Spleen (tissue), 7 donors: ENCODE measurements at regions not wholly inside any gene's neighbourhood (a gene's known extent, or its start where the extent isn't known, plus 50 kb on each side); places are given as distances from the start of the nearest gene placed in this dataset.
"Not testable (repeated sequence)": the region's sequence is repeated elsewhere in the genome, so short reads cannot be mapped to it uniquely, and the experiment has no call there.

Experiments
- POLR2A ChIP-seq, 3 donors: fragments of 450-650 bp; IDR thresholded peaks; one replicate each; pipeline ENCODE4 v1.5.1; 2017; ENCODE audit warnings: antibody characterized with exemption in 3 of 3, mild to moderate bottlenecking in 1 of 3
- TF ChIP-seq, protein P1 (sequence below), 11 experiments: fragments of 200-600 bp in 7 of 11; fragments of 450-650 bp in 4 of 11; sonication (generic) in 4 of 11; IDR thresholded peaks in 8 of 11; conservative IDR thresholded peaks in 3 of 11; 1 replicate in 7 of 11; 2 replicates in 4 of 11; pipeline versions ENCODE4 v1.4.0 to v1.8.0; 2016 to 2021; ENCODE audit warnings: antibody characterized with exemption in 11 of 11, inconsistent platforms in 4 of 11, mild to moderate bottlenecking in 1 of 11
- donor health status: DM: no; HTN: no; CAD: no; lungs with moderate emphysema.
- donor health status: DM: no; HTN: no; CAD: no.
- donor health status: DM: no; HTN: no; CAD: no.

DNA sequence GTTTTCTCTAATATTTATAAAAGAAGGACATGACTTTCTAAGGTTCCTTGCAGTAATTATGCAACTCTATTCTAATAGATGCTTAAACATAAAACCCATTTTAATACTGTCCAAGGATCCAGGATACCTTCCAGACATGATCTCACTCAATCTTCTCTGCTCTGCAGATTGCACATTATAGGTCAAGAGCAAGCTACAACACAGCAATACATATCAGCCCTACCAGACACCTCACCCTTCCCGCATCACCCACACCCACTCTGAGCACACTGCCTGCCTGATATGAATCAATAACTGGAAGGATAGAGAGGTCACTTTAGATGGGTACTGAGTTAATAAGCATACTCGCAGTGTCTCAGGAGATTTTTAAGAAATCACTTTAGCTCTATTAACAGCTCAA, 74.0 kb upstream of the NBPF26 start:
- TF ChIP-seq, protein P1, sequence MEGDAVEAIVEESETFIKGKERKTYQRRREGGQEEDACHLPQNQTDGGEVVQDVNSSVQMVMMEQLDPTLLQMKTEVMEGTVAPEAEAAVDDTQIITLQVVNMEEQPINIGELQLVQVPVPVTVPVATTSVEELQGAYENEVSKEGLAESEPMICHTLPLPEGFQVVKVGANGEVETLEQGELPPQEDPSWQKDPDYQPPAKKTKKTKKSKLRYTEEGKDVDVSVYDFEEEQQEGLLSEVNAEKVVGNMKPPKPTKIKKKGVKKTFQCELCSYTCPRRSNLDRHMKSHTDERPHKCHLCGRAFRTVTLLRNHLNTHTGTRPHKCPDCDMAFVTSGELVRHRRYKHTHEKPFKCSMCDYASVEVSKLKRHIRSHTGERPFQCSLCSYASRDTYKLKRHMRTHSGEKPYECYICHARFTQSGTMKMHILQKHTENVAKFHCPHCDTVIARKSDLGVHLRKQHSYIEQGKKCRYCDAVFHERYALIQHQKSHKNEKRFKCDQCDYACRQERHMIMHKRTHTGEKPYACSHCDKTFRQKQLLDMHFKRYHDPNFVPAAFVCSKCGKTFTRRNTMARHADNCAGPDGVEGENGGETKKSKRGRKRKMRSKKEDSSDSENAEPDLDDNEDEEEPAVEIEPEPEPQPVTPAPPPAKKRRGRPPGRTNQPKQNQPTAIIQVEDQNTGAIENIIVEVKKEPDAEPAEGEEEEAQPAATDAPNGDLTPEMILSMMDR (IDR thresholded peaks at IDR 0.05 in 8 of 11, conservative IDR thresholded peaks at IDR 0.05 in 3 of 11), result not testable (repeated sequence)
- not testable (repeated sequence) for TF ChIP-seq POLR2A (IDR thresholded peaks at IDR 0.05)
